Tibial nerve (tissue), 4 donors: ENCODE measurements at regions not wholly inside any gene's neighbourhood (a gene's known extent, or its start where the extent isn't known, plus 50 kb on each side); places are given as distances from the start of the nearest gene placed in this dataset.

Experiments
- DNase-seq, 2 donors: peaks; one replicate each; pipeline ENCODE4 v3.0.0-alpha.2; 2019; ENCODE audit warnings: low spot score in 2 of 2
- H3K27ac ChIP-seq, 4 donors: fragments of 200-600 bp; sonication (generic) in 3 of 4; one replicate each; pipeline ENCODE4 v1.5.1; 2017 to 2019; ENCODE audit warnings: mild to moderate bottlenecking in 1 of 4
- H3K27me3 ChIP-seq, 2 donors: fragments of 200-600 bp; sonication (generic) in 1 of 2; one replicate each; pipeline versions ENCODE4 v1.5.1 to v1.6.0; 2017 to 2019
- H3K36me3 ChIP-seq, 3 donors: fragments of 200-600 bp; sonication (generic); one replicate each; pipeline ENCODE4 v1.5.1; 2018 to 2019
- H3K4me1 ChIP-seq, 4 donors: fragments of 200-600 bp; sonication (generic) in 3 of 4; one replicate each; pipeline ENCODE4 v1.5.1; 2017 to 2019
- H3K4me3 ChIP-seq, 4 donors: fragments of 200-600 bp; sonication (generic) in 3 of 4; one replicate each; pipeline ENCODE4 v1.5.1; 2017 to 2019; ENCODE audit warnings: mild to moderate bottlenecking in 1 of 4, moderate library complexity in 1 of 4
- H3K9me3 ChIP-seq, 4 donors: fragments of 200-600 bp; sonication (generic) in 3 of 4; one replicate each; pipeline ENCODE4 v1.5.1; 2017 to 2019
- EP300 ChIP-seq, 2 donors: sonication (generic); formaldehyde crosslinking; IDR thresholded peaks; one replicate each; pipeline ENCODE4 v1.6.1; 2017; ENCODE audit warnings: antibody characterized with exemption in 2 of 2, mild to moderate bottlenecking in 1 of 2
- POLR2A ChIP-seq, 2 donors: fragments of 450-650 bp; IDR thresholded peaks; one replicate each; pipeline ENCODE4 v1.6.1; 2017; ENCODE audit warnings: antibody characterized with exemption in 2 of 2, mild to moderate bottlenecking in 2 of 2, moderate library complexity in 2 of 2
- WGBS, 2 donors: methylation state at CpG; one replicate each; pipeline ENCODE4 v1.1.5; 2018; 5-methylcytosine and 5-hydroxymethylcytosine counted together
- TF ChIP-seq, protein P1 (sequence below), 5 experiments: fragments of 200-600 bp in 3 of 5; fragments of 450-650 bp in 2 of 5; sonication (generic) in 3 of 5; IDR thresholded peaks; one replicate each; pipeline ENCODE4 v1.5.1; 2016 to 2019; ENCODE audit warnings: antibody characterized with exemption in 5 of 5, mild to moderate bottlenecking in 3 of 5, moderate library complexity in 2 of 5

DNA sequence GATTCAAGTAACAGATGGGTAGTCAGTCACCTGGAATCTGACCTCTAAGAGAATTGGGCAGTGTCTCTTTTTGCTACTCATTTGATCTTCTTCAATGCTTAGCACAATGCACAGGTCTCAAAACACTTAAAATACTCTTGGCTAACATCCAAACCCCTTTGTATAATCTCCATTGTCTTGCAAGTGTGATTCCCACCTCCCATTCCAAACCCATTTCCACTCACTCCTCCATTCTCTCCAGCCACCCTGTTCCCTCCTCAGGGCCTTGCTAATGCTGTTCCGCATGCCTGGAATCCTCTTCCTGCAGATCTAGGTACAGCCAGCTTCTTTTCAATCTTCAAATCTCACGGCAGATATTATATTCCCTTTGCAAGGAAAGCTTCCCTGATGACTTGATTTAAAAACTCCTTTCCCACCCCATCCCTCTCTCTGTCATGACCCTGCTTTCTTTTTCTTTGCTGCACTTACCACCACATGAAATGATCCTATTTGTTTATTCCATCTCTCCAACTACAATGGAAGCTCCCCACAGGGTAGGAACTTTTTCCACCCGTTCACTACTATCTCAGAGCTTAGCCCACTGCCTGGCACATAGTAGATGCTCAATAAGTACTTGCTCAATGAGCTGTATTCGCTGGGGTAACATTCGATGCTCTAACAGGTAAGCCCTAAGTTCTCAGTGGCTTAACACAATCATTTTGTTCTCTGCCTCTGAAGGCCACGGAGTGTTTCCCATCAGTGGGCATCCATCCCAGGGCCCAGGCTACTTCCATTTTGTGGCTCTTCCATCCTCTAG is 121.7 kb downstream of the MN1 start:
- peaks cover 0 to 6% (median 0%) of the 10 kb centered on the region in 4 donors for H3K9me3 ChIP-seq
- no peaks in the 10 kb centered on the region for H3K36me3 ChIP-seq
- no peak for DNase-seq
- H3K4me1 ChIP-seq: peaks cover 0 to 2% (median 0%) of the 10 kb centered on the region in 4 donors
- H3K27ac ChIP-seq: no peak overlapping the region
- H3K27me3 ChIP-seq: peaks cover 0 to 3% of the 10 kb centered on the region in 2 donors
- no peak overlapping the region for H3K4me3 ChIP-seq
- 89 to 94% methylated on average over 6 of the region's 6 CpGs for WGBS, 2 donors
- TF ChIP-seq EP300 (IDR thresholded peaks at IDR 0.05) (no peak), POLR2A (IDR thresholded peaks at IDR 0.05) (no peak)
- TF ChIP-seq, protein P1, sequence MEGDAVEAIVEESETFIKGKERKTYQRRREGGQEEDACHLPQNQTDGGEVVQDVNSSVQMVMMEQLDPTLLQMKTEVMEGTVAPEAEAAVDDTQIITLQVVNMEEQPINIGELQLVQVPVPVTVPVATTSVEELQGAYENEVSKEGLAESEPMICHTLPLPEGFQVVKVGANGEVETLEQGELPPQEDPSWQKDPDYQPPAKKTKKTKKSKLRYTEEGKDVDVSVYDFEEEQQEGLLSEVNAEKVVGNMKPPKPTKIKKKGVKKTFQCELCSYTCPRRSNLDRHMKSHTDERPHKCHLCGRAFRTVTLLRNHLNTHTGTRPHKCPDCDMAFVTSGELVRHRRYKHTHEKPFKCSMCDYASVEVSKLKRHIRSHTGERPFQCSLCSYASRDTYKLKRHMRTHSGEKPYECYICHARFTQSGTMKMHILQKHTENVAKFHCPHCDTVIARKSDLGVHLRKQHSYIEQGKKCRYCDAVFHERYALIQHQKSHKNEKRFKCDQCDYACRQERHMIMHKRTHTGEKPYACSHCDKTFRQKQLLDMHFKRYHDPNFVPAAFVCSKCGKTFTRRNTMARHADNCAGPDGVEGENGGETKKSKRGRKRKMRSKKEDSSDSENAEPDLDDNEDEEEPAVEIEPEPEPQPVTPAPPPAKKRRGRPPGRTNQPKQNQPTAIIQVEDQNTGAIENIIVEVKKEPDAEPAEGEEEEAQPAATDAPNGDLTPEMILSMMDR (IDR thresholded peaks at IDR 0.05): no peak

DNA sequence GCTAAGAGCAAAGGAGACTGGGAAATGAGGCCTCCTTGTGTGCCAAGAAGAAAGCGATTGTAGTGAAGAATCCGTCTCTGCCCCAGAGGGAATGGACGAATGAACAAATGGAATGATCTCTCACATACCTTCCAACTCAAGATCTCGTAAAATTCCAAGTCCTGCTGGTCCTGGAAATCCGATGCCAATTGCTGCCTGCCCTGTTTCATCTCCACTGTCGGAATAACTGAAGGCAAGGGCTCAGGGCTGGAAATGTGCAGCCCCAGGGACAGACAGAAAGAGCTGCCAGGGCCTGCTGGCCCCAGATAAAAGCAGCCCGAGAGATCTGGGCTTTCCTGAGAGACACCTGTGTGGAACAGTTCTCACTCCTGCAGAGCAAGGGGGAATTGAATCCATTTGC is 120.9 kb downstream of the MN1 start:
- no peak overlapping the region for H3K27ac ChIP-seq
- WGBS, 2 donors: 89 to 90% methylated on average over 7 of the region's 7 CpGs
- peaks cover 0 to 3% of the 10 kb centered on the region in 2 donors for H3K27me3 ChIP-seq
- no peak for DNase-seq
- H3K9me3 ChIP-seq: peaks cover 0 to 6% (median 0%) of the 10 kb centered on the region in 4 donors
- no peak overlapping the region for H3K4me3 ChIP-seq
- TF ChIP-seq EP300 (IDR thresholded peaks at IDR 0.05) (no peak), POLR2A (IDR thresholded peaks at IDR 0.05) (no peak)
- TF ChIP-seq, protein P1 (IDR thresholded peaks at IDR 0.05): no peak
- no peaks in the 10 kb centered on the region for H3K36me3 ChIP-seq
- peaks cover 0 to 9% (median 0%) of the 10 kb centered on the region in 4 donors for H3K4me1 ChIP-seq

- Histone ChIP-seq H3K27ac (no peak overlapping the region), H3K9me3 (peaks cover 0 to 6% (median 0%) of the 10 kb centered on the region in 4 donors), H3K27me3 (peaks cover 0 to 3% of the 10 kb centered on the region in 2 donors), H3K4me3 (no peak overlapping the region), H3K36me3 (no peaks in the 10 kb centered on the region), H3K4me1 (peaks cover 0 to 12% (median 0%) of the 10 kb centered on the region in 4 donors)
- WGBS, 2 donors: 89 to 97% methylated on average over 3 of the region's 3 CpGs
- TF ChIP-seq EP300 (IDR thresholded peaks at IDR 0.05): no peak
- no peak for DNase-seq
Measured at GRCh38 chr22:27681037-27681436, 120.5 kb downstream of the MN1 start.

- TF ChIP-seq EP300 (IDR thresholded peaks at IDR 0.05) (no peak), POLR2A (IDR thresholded peaks at IDR 0.05) (no peak)
- TF ChIP-seq, protein P1 (IDR thresholded peaks at IDR 0.05): no peak
- no peaks in the 10 kb centered on the region for H3K9me3 ChIP-seq
- no peak overlapping the region for H3K27ac ChIP-seq
- H3K27me3 ChIP-seq: peaks cover 0 to 3% of the 10 kb centered on the region in 2 donors
- WGBS, 2 donors: 73 to 74% methylated on average over 9 of the region's 9 CpGs
- no peak for DNase-seq
- H3K4me3 ChIP-seq: no peak overlapping the region
- H3K4me1 ChIP-seq: peaks cover 0 to 23% (median 0%) of the 10 kb centered on the region in 4 donors
- H3K36me3 ChIP-seq: no peaks in the 10 kb centered on the region
Measured at GRCh38 chr22:27682437-27682836, 119.1 kb downstream of the MN1 start.

DNA sequence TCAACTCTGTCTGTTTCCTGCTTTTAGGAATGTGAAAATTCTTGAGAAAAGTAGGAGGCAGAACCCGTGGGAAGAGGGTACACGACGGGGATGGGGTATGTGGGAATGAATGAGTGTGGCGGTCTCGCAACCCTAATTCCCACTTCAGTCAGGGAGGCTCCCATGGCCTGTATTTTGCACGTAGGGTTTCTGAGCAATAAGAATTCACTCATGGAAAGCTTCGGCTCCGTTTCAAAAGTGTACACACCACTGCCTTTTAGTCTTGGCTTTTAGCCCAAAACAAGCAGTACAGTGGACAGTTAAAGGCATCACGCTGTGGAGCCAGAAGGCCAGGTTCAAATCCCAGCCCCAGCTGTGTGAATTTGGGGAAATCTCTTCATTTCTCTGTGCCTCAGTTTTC is 116.7 kb downstream of the MN1 start:
- no peaks in the 10 kb centered on the region for H3K27me3 ChIP-seq
- no peak overlapping the region for H3K4me3 ChIP-seq
- no peak for DNase-seq
- H3K27ac ChIP-seq: peak overlapping the region in 3 of 4 donors; percentile 30 to 83 (median 49)
- 36 to 43% methylated on average over 9 of the region's 9 CpGs for WGBS, 2 donors
- H3K9me3 ChIP-seq: peaks cover 0 to 5% (median 0%) of the 10 kb centered on the region in 4 donors
- peaks cover 0 to 23% (median 0%) of the 10 kb centered on the region in 4 donors for H3K4me1 ChIP-seq
- TF ChIP-seq POLR2A (IDR thresholded peaks at IDR 0.05) (no peak), EP300 (IDR thresholded peaks at IDR 0.05) (no peak)
- TF ChIP-seq, protein P1 (IDR thresholded peaks at IDR 0.05): no peak
- no peaks in the 10 kb centered on the region for H3K36me3 ChIP-seq
